ENCODE measurements at regions not wholly inside any gene's neighbourhood (a gene's known extent, or its start where the extent isn't known, plus 50 kb on each side); places are given as distances from the start of the nearest gene placed in this dataset.

GRCh38 chr3:72120806-72121778 is 336.1 kb upstream of the PROK2 start:
- DNase-seq: no peak

GRCh38 chr3:72120039-72120438 is 335.1 kb upstream of the PROK2 start:
- DNase-seq: no peak

DNA sequence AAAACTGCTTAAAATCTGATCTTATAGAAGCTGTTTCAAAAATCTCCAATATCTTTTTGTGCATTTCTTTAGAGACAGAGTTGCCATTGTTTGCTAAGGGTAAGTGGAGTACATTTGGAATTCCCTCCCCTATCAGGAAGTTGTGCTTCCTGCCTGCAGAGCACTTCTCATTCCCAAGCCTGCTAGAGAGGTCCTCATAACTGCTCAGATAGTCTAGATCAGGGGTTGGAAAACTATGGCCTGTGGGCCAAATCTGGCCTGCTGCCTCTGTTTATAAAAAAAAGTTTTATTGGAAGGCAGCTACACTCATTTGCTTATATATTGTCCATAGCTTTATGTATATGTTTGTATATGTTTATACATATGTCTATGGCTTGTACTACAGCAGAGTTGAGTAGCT is 333.7 kb upstream of the PROK2 start:
- no peak for DNase-seq

GRCh38 chr3:72116226-72116625 is 331.3 kb upstream of the PROK2 start:
- DNase-seq: no peak

- DNase-seq: no peak
Measured at GRCh38 chr3:72115307-72115706, 330.4 kb upstream of the PROK2 start.

DNA sequence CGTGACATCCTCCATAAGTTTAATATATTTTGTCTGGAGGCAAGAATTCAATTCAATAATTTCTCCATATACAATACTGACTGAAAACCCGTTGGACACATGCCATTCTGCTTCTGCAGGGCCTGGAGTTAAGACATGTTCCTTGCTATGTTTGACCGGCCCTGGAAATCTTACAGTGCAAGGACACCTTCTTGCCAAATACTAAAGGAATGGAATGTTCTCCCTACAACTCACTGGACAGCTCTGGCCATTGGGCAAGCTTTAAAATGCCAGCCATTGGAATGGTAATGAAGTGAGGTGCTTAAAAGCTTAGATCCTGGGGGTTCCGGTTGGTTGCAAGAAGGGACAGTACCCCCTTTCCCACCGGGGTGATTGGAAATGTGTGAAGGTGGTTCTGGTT is 329.8 kb upstream of the PROK2 start:
- DNase-seq: no peak

DNA sequence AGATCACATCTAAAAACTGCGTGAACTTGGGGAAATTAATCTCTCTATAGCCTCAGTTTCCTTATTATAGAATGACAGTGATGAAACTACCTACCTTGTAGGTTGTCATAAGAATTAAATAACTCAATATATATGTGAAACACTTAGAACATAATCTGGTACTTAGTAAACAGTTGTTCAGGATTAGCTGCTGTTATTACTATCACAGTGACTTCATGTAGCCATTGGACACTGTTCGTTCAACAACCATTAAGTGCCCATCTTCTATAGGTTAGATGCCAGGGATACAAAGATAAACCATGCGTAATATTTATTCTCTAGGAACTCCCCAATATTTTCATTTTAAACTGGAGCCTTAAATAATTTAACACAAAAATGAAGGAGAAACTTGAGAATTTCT is 329.0 kb upstream of the PROK2 start:
- no peak for DNase-seq

DNA sequence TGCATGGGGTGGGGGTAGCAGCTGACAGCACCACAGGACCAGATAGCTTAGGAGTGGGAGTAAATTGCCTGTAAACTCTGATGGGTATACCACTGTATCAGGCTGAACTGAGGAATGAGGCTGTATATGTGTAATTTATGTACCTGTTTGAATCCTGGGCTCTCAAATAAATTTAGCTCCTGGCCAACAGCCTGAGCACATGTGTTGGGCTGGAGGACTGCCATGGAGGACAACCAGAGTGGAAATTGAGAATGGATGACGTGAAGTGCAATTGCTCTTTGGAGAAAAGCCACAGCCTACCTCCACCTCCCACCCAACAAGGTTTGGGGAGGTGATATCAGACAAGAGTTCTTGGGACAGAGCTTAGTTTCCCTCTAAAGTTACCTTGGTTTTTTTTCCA is 328.6 kb upstream of the PROK2 start:
- DNase-seq: no peak

- no peak for DNase-seq
Measured at GRCh38 chr3:72112435-72112834, 327.5 kb upstream of the PROK2 start.

- no peak for DNase-seq
Measured at GRCh38 chr3:72111265-72112205, 326.6 kb upstream of the PROK2 start.

GRCh38 chr3:72109327-72110259 is 324.6 kb upstream of the PROK2 start:
- DNase-seq: no peak

DNA sequence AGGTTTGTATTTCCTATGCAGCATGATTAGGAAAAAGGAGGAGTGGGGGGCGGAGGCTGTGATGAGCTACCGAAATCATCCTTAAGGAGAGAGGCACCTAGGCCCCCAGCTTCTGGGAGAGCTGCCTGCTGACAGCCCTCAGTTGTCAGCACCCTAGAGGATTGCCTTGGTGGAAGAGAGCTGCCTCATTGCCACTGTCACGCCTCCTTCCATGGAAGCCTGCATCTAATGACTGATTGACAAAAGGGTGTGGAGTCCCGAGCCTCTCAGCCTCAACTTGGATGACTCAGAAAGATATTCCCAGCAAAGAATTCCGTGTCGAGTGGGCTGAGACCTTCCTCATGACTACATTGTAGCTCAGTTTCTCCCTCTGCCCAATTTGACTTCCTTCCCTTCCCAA is 320.4 kb upstream of the PROK2 start:
- no peak for DNase-seq

DNA sequence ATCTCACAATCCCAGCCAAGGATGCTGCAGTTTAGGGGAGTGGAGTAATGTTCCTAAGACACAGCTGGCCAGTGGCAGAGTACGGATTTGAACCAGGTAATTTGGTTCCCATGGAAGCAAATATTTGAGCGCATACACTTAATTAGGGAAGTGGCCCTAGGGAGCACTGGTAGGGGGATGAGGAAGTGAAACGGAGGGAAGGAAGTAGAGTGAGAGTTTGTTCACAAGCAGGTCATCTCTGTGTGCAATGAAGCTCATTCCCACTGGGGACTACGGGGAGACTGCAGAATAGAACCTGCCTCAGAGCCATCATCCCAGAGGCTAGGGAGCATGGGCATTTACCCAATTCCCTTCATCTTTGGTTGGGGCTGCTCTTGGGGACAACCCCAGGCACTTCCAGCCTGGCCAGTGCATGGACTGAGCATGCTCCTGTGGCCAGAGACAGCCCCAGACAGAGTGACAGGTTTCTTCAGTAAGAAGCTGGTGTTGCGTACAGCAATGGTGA is 317.2 kb upstream of the PROK2 start:
- no peak for DNase-seq

GRCh38 chr3:72101494-72101893 is 316.5 kb upstream of the PROK2 start:
- DNase-seq: no peak

GRCh38 chr3:72100601-72101187 is 315.7 kb upstream of the PROK2 start:
- peak; percentile 82 for DNase-seq

DNA sequence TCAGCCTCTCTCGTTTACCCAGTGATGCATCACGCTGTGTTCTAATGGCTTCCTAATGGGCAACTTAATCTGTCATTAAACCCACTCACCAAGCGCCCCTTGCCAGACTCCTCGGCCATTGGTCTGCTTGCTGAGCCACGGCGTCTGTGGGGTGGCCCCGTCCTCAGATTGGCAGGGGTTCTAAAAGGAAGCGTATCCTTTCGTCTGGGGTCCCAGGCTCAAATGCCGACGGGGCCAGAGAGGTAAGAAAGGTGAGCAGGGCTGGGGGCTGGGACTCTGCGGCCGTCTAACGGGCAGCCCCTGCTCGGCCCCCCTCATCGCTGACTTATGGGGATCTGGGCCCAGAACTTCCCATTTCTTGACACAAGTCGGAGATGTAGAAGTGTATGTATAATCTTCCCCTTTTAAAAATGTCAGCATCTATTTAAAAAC is 315.1 kb upstream of the PROK2 start:
- DNase-seq: no peak

GRCh38 chr3:72099326-72100079 is 314.6 kb upstream of the PROK2 start:
- DNase-seq: no peak

DNA sequence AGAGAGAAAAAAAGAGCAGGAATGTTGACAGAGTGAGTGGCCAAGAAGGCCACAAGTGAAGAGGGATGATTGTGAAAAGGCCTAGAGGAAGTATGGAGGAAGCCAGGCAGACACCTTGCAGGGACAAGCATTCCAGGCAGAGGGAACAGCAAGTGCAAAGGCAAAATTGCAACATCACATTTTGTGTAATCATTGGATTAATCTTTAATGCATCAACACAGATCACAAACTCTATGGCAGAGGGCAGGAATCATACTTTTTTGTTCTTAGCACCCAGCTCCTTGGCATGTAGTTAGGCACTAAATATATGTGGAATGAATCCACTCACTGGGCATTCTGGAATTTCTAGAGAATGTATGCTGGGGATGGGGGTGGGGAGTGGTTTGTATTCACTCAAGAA is 312.1 kb upstream of the PROK2 start:
- no peak for DNase-seq

- DNase-seq: no peak
Measured at GRCh38 chr3:72095521-72095920, 310.6 kb upstream of the PROK2 start.

DNA sequence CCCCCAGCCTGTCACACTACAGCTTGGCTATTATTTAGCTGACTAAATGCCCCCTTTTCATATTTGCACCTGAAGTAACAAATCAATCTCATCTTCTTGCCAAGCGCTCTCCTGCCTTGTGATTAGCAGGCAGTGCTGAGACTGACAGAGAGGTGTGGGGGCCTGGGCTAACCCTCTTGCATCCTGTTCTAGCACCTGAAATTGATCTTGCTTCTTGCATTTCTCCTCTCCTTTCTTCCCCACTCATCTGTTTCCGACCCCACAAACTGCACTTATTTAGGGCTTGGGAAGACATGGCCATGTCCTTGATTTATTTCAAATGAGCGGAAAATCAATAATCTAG is 309.0 kb upstream of the PROK2 start:
- no peak for DNase-seq

Data from CD4-positive, alpha-beta T cell treated with Interleukin-17A for 4 hours (primary cell).